ENCODE measurements at regions not wholly inside any gene's neighbourhood (a gene's known extent, or its start where the extent isn't known, plus 50 kb on each side); places are given as distances from the start of the nearest gene placed in this dataset.

GRCh38 chr3:23644099-23644498 is 161.7 kb upstream of the UBE2E1 start:
- no peak for DNase-seq (ENCODE audit: low spot score)

GRCh38 chr3:23644676-23645075 is 161.1 kb upstream of the UBE2E1 start:
- no peak for DNase-seq (ENCODE audit: low spot score)

GRCh38 chr3:23645533-23646183 is 160.1 kb upstream of the UBE2E1 start:
- DNase-seq (ENCODE audit: low spot score), result no peak

- DNase-seq (ENCODE audit: low spot score), result no peak
Measured at GRCh38 chr3:23646184-23646920, 159.4 kb upstream of the UBE2E1 start.

- DNase-seq (ENCODE audit: low spot score), result no peak
Measured at GRCh38 chr3:23647706-23648258, 158.0 kb upstream of the UBE2E1 start.

GRCh38 chr3:23648326-23648995 is 157.3 kb upstream of the UBE2E1 start:
- no peak for DNase-seq (ENCODE audit: low spot score)

GRCh38 chr3:23648996-23649395 is 156.8 kb upstream of the UBE2E1 start:
- DNase-seq (ENCODE audit: low spot score), result no peak

GRCh38 chr3:23649448-23649847 is 156.3 kb upstream of the UBE2E1 start:
- no peak for DNase-seq (ENCODE audit: low spot score)

- peak; percentile 88 for DNase-seq (ENCODE audit: low spot score)
Measured at GRCh38 chr3:23650371-23651140, 155.2 kb upstream of the UBE2E1 start.

- no peak for DNase-seq (ENCODE audit: low spot score)
Measured at GRCh38 chr3:23653647-23654525, 151.9 kb upstream of the UBE2E1 start.

GRCh38 chr3:23654571-23654970 is 151.2 kb upstream of the UBE2E1 start:
- DNase-seq (ENCODE audit: low spot score), result no peak

GRCh38 chr3:23655749-23656148 is 150.0 kb upstream of the UBE2E1 start:
- DNase-seq (ENCODE audit: low spot score), result no peak

- no peak for DNase-seq (ENCODE audit: low spot score)
Measured at GRCh38 chr3:23656199-23656598, 149.6 kb upstream of the UBE2E1 start.

GRCh38 chr3:23656821-23657220 is 148.9 kb upstream of the UBE2E1 start:
- DNase-seq (ENCODE audit: low spot score), result no peak

- no peak for DNase-seq (ENCODE audit: low spot score)
Measured at GRCh38 chr3:23657647-23658046, 148.1 kb upstream of the UBE2E1 start.

- DNase-seq (ENCODE audit: low spot score), result no peak
Measured at GRCh38 chr3:23659274-23659673, 146.5 kb upstream of the UBE2E1 start.

GRCh38 chr3:23659840-23660430 is 145.8 kb upstream of the UBE2E1 start:
- no peak for DNase-seq (ENCODE audit: low spot score)

GRCh38 chr3:23662079-23662617 is 143.6 kb upstream of the UBE2E1 start:
- no peak for DNase-seq (ENCODE audit: low spot score)

GRCh38 chr3:23663246-23663645 is 142.5 kb upstream of the UBE2E1 start:
- DNase-seq (ENCODE audit: low spot score), result no peak

GRCh38 chr3:23663661-23664186 is 142.0 kb upstream of the UBE2E1 start:
- DNase-seq (ENCODE audit: low spot score), result no peak
